GM13976 (cell line): ENCODE measurements at regions not wholly inside any gene's neighbourhood (a gene's known extent, or its start where the extent isn't known, plus 50 kb on each side); places are given as distances from the start of the nearest gene placed in this dataset.

Experiments used
- DNase-seq: peaks from one replicate; pipeline ENCODE4 v3.0.0; 2012; ENCODE audit warnings: low spot score
- CTCF ChIP-seq: IDR thresholded peaks from 2 replicates; pipeline ENCODE4 v1.5.1; 2012; ENCODE audit warnings: borderline replicate concordance, mild to moderate bottlenecking; ENCODE audit not compliant: insufficient read depth; ENCODE audit errors: extremely low read depth, missing control alignments, control extremely low read depth
- in situ Hi-C: fragments of 300-500 bp; cut with MboI; formaldehyde crosslinking; loops from one replicate; pipeline ENCODE4 v1.12.0; 2022; ENCODE audit warnings: low sequenced_read_pairs, mixed read lengths, inconsistent platforms; ENCODE audit not compliant: unreplicated experiment

GRCh38 chr7:32163141-32163806 is 93.1 kb upstream of the PDE1C start:
- in situ Hi-C loops, result no loop called here
- no peak for TF ChIP-seq CTCF
- DNase-seq, result no peak

- no peak for DNase-seq
- no peak for TF ChIP-seq CTCF
- in situ Hi-C loops, result no loop called here
These were observed 91.5 kb upstream of the PDE1C start for GRCh38 chr7:32161708-32162107.

- no peak for TF ChIP-seq CTCF
- in situ Hi-C loops, result no loop called here
- DNase-seq, result no peak
These were observed 88.8 kb upstream of the PDE1C start for GRCh38 chr7:32158751-32159745.

- TF ChIP-seq CTCF, result no peak
- no peak for DNase-seq
- in situ Hi-C loops, result no loop called here
These were observed 87.9 kb upstream of the PDE1C start for GRCh38 chr7:32158076-32158475.

- no peak for DNase-seq
These were observed 85.5 kb upstream of the PDE1C start for GRCh38 chr7:32155712-32156111.

More at GRCh38 chr7:32155712-32156111, 85.5 kb upstream of the PDE1C start:
- TF ChIP-seq CTCF, result no peak
- in situ Hi-C loops, result no loop called here
